HG03457 (cell line): ENCODE measurements at regions not wholly inside any gene's neighbourhood (a gene's known extent, or its start where the extent isn't known, plus 50 kb on each side); places are given as distances from the start of the nearest gene placed in this dataset.

ENCODE experiments used
- ATAC-seq: cut with Tn5 transposase; IDR thresholded peaks from one replicate; pipeline ENCODE4 v1.9.1; 2021; ENCODE audit warnings: moderate number of reproducible peaks; ENCODE audit not compliant: unreplicated experiment

DNA sequence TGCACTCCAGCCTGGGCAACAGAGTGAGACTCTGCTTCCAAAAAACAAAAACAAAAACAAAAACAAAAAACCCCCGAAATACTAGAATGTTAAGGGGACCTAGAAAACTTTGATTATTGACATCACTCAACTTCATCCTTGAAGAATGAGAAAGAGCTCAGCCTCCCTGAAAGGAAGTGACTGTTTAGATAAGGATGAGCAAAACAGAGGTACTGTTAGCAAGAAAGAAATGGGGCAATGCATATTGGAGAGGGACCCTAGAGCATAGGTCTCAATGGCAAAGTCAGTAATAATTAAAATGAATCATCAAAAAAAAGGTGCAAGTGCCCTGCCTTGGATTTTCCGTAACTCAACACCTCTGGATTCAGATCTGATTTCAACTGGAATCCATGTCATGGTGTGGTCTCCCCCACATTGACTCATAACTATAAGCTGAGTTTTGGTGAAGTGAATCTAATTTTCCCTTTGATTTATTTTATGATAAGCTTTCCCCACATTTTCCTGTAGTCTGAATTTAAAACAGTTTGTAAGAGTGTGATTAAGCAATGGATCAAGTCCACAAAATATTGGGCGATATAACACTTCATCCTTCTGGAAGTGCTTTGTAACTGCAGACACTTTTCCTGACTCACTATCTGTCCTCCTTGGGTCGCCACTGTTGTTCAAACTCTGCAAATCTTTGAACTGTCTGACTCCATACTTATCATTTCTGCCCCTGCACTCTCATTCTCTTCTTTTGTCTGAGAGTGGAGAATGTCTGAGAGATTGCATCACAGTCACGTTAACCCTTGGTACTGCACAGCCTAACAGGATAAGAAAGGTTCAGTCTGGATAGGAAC lies 224.8 kb upstream of the LYZL1 start:
- no peak for ATAC-seq

DNA sequence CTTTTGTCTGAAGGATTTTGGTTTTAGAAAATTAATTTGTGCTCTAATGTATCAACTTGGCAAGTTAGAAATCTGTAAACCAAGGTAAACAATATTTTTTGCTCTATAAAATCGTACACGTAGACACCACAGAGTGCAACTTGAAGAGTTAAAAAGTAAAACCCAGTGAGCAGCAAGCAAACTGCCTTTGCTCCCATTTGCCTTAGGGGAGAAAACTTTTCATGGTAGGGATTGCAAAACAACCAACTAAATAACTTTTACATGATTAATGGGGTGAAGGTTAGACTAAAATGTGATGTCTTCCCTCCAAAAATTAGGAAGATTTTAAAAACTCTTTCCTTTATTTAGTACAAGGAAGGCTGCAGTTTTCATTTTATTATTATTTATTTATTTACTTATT lies 224.2 kb upstream of the LYZL1 start:
- no peak for ATAC-seq

DNA sequence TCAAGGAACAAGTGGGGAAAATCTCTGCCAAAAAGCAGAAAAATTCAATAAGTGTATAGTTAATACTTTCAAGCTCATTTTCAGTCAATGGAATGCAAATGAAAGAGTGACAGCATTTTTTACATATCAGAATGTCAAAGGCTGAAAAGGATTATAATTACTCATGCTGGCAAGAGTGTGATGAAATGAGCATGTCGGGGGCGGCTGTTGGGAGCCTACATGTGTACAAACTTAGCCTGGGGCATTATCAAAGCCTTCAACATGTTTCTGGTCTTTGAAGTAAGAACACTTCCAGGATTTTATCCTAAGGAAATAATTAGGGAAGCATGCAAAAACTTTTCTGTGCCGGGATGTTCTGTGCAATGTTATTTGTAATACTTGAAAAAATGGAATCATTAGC lies 221.7 kb upstream of the LYZL1 start:
- no peak for ATAC-seq

DNA sequence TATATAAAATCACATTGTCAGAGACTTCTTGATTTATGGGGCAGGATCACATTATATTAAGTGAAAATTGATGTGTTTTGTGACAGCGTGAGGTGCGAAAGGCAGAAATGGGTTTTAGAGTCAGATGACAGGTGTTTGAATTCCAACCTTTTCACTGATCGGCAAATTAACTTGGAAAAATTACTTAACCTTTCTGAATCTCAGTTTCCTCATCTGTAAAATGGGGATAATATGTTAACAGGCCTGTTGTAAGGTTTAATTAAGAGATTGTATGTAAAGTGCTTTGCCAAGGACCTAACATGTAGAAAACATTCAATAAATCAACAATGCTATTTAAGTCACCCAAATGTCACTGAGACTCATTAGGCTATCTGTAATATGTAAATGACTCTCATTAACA lies 221.2 kb upstream of the LYZL1 start:
- no peak for ATAC-seq

DNA sequence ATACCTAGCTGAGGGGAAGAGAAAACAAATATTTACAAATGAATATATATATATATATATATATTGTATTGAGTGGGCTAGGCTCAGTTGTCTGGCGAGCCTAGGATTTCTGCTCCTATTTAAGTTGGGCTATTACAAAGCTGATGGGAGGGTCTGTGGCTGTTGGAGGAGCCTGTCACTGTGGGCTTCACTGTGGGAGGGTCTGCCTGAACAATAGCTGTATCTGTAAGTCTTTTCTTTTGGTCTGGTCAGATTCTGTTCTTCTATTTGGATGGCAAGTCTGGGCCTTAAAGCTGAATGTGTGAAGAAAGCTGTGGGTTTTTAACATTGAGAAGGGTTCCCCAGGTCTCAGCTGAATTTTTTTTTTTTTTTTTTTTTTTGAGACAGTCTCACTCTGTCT lies 220.6 kb upstream of the LYZL1 start:
- ATAC-seq = no peak

DNA sequence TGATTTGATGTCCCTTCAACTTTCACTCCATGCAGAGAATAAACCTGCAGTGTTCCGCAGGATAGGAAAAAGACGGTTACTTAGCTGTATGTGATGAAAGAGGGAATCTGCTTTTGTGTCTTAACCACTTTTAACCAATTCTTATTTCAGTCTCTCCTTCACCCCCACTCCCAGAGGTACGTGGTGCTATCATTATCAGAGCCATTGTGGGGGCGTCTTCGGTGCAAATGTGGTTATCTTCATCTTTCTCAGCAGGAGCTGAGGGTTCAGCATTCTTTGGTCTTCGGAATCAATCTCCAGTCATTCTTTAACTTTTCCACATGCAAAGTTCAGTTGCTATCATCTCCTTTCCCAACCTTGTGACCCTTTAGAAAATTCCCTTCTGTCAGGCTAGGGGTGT lies 219.9 kb upstream of the LYZL1 start:
- ATAC-seq = no peak

DNA sequence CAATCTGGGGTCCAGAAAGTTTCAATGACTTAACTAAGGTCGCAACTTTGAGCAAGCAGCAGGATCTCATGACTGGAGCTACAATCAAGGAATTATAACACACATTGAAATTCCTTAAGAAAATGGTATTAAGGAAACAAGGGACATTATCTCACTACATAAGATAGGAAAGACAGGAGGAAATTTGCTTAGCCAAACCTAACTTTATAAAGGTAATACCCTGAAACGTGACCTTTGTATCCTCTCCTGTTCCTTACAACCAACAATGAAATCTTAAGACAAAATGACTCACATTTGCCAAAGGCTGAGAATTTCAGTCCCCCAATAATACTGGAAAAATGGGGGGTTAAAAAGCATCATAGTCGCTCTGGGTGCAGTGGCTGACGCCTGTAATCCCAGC lies 218.9 kb upstream of the LYZL1 start:
- ATAC-seq = no peak

DNA sequence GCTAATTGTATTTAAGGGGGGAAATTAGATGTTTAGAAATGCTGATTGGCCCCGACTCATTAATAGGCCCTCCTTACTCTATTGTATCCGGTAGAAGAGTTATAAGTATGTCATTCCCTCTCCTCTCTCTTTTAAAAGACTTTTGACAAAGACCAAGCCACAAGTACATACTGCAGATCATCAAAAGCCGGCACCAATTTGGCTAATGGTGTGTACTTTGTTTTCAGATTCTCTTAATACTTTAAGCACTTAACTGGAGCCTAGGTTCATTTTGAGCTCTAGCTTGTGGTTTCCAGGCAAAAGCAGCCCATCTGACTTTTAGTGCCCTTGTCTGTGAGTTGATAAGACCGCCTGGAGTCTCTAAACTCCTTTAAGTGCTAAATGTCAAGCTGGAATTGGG lies 210.0 kb upstream of the LYZL1 start:
- no peak for ATAC-seq

DNA sequence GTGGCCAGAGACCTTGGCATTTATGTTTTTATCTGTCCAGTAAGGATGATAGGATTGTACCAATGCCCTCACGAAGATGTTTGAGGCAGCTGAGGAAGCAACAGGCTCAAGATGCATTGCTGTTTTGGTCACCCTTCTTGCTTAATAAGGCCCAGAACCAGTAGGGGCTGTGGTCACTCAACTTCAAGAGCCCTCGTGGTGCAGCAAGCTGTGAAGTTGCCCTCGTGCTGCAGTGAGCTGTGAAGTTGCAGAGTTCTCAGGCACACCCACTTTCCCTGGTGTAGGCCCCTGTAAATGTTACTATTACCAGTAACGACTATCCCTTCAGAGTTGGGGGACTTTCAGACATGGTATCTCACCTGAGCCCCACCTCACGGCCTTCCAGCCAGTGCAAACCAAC lies 207.6 kb upstream of the LYZL1 start:
- no peak for ATAC-seq

DNA sequence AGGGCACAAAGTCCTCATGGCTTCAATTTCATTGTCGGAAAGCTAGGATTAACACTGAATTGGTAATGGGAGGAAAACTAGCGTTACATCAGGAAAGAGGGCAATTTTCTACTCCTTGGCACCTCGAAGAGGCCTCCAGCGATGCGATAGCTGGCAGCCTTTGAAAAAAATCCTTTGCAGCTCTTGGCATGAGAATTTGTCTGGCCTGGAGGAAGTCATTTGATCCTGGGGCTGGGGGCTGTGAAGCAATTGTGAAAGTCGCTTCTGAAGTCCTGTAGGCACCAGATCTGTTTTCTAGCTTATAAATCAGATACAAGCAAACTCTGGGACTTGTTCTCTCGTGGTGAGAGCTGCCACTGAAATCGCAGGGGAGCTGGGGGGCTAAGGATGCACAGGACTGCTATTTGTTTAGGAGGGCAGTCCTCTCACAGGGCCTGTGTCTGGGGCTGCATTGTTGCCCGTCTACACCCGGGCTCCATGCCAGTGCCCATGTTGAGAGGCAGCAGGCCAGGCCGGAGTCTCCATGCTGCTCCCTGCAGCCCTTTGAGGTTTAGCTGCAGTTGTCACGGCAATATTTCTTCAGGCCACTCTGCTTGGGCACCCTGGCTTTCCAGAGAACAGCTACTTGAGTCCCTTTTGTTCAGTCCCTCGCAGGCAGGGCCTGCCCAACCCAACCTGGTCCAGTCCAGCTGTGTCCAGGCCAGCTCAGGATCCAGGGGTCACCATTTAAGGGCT lies 206.8 kb upstream of the LYZL1 start:
- ATAC-seq = no peak

DNA sequence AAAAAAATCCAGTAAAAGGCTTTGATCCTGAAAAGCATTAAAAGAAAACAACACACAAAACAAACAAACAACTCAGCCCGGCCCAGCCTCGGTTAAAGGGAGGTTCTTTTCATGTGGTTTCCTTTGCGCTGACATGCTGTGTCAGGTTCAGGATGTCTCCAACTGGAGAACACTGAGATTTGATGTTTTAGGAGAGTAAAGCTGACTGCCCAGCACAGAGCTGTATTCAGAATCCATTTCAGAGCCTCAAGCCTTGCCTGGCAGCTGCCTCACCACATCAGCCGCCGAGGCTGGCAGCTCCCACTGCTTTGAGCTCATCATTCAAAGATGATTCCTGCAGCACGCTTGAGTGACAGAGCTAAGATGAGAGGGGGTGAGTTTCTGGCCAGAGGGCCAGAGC lies 205.8 kb upstream of the LYZL1 start:
- no peak for ATAC-seq

DNA sequence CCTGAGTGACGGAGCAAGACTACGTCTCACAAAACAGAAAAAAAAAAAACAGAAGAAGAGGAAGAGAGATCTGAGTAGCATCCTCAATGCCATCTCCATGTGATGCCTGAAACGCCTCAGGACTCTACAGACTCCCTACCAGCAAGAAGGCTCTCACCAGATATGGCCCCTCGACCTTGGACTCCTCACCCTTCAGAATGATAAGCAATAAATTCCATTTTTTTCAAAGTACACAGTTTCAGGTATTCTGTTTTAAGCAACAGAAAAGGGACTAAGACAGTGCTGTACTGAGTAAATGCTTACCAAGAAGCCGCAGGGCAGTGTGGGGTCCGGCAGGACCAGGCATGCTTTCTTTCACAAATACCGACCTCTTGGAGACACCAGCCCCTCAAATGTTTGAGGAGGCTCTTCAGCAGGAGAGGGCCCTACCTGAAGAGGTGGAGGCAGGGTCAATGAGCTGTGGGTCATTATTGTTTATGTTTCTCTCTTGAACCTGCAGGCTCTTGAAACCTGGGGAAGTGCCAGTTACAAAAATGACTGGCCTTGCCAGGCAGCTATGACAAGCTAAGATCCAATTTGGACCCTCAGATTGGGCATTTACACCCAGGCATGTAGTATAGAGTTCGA lies 204.1 kb upstream of the LYZL1 start:
- ATAC-seq = no peak

DNA sequence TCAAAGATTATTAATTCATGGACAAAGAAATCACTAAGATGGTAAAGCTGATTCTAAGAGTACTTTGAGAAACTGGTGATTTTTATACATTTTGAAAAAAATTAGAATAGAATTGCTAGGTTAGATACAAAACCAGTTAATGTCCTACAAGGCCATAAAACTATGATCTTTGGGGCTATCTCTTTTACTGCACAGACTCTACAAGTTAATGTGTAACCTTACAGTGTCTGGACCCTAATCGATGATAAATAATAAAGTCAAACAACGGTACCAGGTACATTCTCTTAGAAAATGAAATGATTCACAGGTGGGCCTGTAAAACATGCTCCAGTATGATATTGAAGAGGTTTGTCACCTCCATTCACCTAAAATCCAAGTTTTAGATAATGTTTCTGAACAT lies 199.8 kb upstream of the LYZL1 start:
- no peak for ATAC-seq

DNA sequence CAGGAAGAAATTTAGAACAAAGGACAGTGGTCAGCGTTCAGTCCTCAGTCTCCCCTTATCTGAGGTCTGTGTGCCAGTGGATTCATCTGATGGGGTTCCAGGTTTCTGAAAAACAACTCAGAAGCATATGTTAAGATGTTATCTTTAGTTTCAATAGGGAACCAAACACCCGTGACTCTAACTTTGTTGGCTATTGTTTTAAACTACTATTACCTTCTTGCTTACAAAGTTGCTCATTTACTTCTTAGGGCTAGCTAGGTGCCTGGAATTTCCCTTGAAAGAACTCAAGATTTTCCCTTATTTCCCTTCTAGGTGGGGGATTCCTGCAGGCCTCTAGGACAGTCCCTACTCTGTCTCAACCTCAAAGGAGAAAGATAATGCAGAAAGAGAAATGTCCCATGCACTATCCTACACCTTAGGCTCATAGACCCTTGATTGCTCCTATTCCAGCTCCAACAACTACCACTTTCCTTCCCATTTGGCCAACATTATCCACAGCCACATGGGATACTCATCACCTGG lies 192.5 kb upstream of the LYZL1 start:
- no peak for ATAC-seq

DNA sequence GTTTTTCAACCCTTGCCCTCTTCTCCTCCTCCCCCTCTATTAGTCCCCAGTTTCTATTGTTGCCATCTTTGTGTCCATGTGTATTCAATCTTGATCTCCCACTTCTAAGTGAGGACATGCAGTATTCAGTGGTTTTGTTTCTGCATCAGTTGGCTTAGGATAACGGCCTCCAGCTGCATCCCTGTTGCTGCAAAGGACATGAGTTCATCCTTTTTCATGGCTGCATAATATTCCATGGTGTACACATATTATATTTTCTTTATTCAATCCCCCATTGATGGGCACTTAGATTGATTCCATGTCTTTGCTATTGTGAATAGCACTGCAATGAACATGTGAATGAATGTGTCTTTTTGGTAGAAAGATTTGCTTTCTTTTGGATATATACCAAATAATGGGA lies 190.4 kb upstream of the LYZL1 start:
- ATAC-seq = no peak

DNA sequence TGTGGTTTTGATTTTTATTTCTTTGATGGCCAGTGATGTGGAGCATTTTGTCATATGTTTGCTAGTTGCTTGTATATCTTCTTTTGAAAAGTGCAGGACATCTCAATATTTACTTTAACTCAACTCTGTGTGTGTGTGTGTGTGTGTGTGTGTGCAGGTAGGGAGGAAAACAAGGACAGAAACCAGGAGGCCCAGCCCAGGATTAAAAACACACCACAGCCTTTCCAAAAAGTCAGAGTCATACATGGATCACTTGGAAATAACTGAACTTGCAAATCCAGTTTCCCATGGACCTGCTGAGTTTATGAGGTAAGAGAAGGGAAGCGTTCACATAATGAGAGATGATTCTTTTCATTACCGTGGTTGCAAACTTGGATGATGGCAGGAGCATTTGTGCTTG lies 189.9 kb upstream of the LYZL1 start:
- ATAC-seq = no peak

DNA sequence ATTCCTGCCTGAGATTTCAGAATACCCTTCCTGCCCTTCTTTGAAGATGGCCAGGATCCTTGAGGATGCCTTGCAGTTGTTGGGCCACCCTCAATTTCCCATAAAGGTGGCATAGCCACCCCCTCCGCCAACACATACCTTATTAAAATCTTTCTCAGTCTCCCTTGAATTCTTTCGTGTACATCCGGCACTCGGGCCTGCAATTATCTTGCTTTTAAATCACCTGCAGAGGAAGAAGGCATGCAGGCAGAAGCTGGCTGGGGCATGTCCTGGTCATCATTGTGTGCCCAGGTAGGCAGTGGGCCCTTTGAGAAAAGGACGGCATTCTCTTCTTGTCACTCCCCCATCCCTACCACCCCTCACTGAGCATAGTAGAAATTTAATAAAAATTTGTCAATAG lies 189.5 kb upstream of the LYZL1 start:
- ATAC-seq = no peak

DNA sequence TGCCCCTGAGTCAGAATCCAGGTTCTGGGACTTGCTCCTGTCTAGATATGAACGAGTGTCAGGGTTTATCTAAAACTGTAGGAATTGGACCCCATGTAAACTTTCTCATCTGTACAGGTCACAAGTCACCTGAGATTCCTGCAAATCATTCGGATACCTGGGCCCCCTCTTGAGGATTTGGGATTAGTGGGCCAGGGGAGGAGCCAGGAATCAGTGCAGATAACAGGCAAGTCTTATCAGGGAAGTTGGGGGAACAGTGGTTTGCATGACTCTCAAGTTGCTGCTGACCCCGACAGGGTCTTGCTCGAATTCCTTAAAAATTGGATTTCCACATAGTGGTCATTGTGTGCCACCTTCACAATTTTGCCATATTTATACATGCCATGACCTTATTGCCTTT lies 188.4 kb upstream of the LYZL1 start:
- ATAC-seq = no peak

DNA sequence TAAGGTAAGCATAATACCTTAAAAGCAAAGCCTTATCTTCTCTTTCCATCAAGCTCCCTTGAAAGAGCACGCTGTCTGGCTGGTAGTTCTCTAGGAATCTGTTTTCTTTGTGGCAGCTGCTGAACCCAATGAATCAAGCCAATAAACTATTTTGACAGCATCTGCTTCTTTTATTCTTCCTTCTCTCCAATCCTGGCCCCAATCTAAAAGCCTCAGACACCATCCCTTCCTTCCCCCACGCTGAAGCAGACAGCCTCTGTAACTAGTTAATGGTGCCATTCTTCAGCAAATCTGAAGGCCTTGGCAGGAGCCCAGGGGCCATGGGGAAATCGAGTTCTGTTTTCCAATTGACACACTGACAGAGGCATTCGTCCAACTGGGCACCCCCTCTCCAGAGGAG lies 186.6 kb upstream of the LYZL1 start:
- ATAC-seq = no peak

DNA sequence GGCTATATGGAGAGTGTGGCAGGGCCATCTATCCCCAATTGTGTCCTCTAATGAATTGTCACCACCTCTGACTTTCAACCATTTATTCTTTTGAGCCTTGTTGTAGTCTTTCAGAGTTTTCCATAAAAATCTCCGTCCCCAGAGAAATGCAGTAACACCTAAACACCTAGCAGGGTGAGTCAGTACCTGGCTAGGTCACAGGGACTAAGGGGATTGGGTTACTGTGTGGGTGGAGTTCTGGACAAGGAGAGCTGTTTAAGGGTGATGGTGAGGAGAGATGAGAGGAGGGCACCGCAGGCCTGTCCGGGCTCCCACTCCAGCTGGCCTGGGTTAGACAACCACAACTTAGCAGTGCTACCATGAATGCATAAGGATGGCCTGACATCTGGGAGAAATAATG lies 186.2 kb upstream of the LYZL1 start:
- no peak for ATAC-seq

DNA sequence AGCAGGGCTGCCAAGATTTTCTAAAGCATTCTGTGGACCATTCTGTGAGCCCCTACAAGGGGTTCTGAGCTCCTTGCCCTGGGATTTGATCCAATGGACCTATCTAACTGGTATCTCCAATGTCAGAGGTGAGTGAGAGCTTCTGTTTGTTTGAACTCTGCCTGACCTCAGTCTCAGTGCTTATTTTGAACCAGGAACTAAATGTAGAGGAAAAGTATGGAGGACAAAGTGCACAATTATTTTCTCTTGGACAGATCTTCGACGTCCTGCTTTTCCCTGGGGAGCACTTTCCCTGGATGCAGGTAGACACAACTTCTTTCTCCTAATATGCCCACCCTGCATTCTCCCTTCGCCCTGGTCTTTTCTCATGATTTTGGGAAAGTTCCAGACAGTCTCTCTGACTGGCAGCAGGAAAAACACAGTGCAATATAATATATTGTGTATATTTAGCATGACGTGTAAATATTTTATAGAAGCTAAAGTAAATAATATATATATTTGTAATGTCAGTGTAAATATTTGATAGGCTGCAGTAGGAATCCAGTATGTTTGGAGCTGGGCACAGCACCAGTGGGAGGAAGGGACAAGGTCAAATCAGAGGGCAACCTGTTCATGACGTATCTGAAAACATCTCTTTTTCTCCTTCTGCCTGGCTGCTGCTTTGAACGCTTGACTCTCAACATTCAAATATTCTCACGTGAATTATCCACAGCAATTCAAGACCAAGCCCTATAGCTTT lies 184.0 kb upstream of the LYZL1 start:
- no peak for ATAC-seq
